Endothelial cell of umbilical vein (primary cell): ENCODE measurements at regions not wholly inside any gene's neighbourhood (a gene's known extent, or its start where the extent isn't known, plus 50 kb on each side); places are given as distances from the start of the nearest gene placed in this dataset.

Experiments used
- BruUV-seq: library from RNA; stranded (reverse); fragments of 400-500 nt; replicated peaks from 2 replicates; lab custom pipeline; 2021; lab: Mats Ljungman, UMichigan
- CTCF ChIA-PET: fragments of 300-600, 350-600 bp; sonication (Branson Sonifier 250); formaldehyde crosslinking; loops from one replicate; lab custom pipeline; 2021; ENCODE audit warnings: antibody characterized with exemption, inconsistent platforms; lab: Charles Lee
- POLR2A ChIA-PET: fragments of 300-600, 350-600 bp; sonication (Branson Sonifier 250); formaldehyde crosslinking; loops from one replicate; lab custom pipeline; 2021; ENCODE audit warnings: antibody characterized with exemption, inconsistent platforms; lab: Charles Lee
- DNase-seq: peaks from one replicate; pipeline ENCODE4 v3.0.0-alpha.2; 2011; ENCODE audit warnings: low read depth, low spot score
- FAIRE-seq: peaks from 2 replicates; lab custom pipeline; 2011; peaks lifted over from hg19 to GRCh38; lab: Jason Lieb, UNC
- H2AFZ ChIP-seq: 2 replicates; pipeline ENCODE4 v1.6.0; 2012; ENCODE audit warnings: low read depth, low read length, control low read depth, inconsistent platforms
- H3K27ac ChIP-seq: 2 replicates; pipeline ENCODE4 v1.5.1; 2011; ENCODE audit warnings: low read depth, mild to moderate bottlenecking, control low read depth, low read length, moderate library complexity; ENCODE audit not compliant: insufficient read depth
- H3K27me3 ChIP-seq, 2 experiments: 2 replicates each; pipeline versions ENCODE4 v1.6.0 to v1.6.1; 2011; ENCODE audit warnings: low read length in 2 of 2, mixed read lengths in 1 of 2; ENCODE audit not compliant: control insufficient read depth in 2 of 2, insufficient read depth in 2 of 2
- H3K36me3 ChIP-seq, 2 experiments: 2 replicates in 1 of 2; 3 replicates in 1 of 2; pipeline ENCODE4 v1.5.1; 2011; ENCODE audit warnings: low read length in 2 of 2, mild to moderate bottlenecking in 1 of 2, moderate library complexity in 1 of 2; ENCODE audit not compliant: control insufficient read depth in 2 of 2, insufficient read depth in 2 of 2; ENCODE audit errors: extremely low read depth in 1 of 2
- H3K4me1 ChIP-seq: 3 replicates; pipeline ENCODE4 v1.5.1; 2011; ENCODE audit warnings: mild to moderate bottlenecking, low read length; ENCODE audit not compliant: control insufficient read depth, insufficient read depth; ENCODE audit errors: extremely low read depth
- H3K4me2 ChIP-seq: 2 replicates; pipeline ENCODE4 v1.6.1; 2011; ENCODE audit warnings: low read length, control low read depth, mixed read lengths; ENCODE audit not compliant: insufficient read depth
- H3K4me3 ChIP-seq, 3 experiments: fragments of 200-600 bp in 1 of 3; sonication (generic), shearing (Covaris generic) in 1 of 3; replicated peaks in 1 of 3; 2 replicates each; pipeline ENCODE4 v1.5.1; 2011 to 2016; ENCODE audit warnings: control low read depth in 3 of 3, low read length in 3 of 3, mild to moderate bottlenecking in 2 of 3, inconsistent platforms in 1 of 3, low read depth in 1 of 3, moderate library complexity in 1 of 3; ENCODE audit not compliant: insufficient read depth in 1 of 3
- H3K79me2 ChIP-seq: 2 replicates; pipeline ENCODE4 v1.6.0; 2012; ENCODE audit warnings: low read length, inconsistent platforms; ENCODE audit not compliant: control insufficient read depth, insufficient read depth
- H3K9ac ChIP-seq: replicated peaks from 2 replicates; pipeline ENCODE3; 2011; ENCODE audit warnings: low read length, control low read depth; ENCODE audit not compliant: insufficient read depth; ENCODE audit errors: extremely low read depth
- H3K9me1 ChIP-seq: replicated peaks from 3 replicates; pipeline ENCODE4 v1.6.0; 2011; ENCODE audit warnings: mild to moderate bottlenecking, low read length; ENCODE audit not compliant: control insufficient read depth, insufficient read depth; ENCODE audit errors: extremely low read depth
- H3K9me3 ChIP-seq: replicated peaks from 2 replicates; pipeline ENCODE4 v1.5.1; 2012; ENCODE audit warnings: low read length, inconsistent platforms; ENCODE audit not compliant: control insufficient read depth, insufficient read depth
- H4K20me1 ChIP-seq: replicated peaks from 2 replicates; pipeline ENCODE3; 2011; ENCODE audit warnings: mild to moderate bottlenecking, low read length; ENCODE audit not compliant: control insufficient read depth, insufficient read depth; ENCODE audit errors: extremely low read depth
- EZH2 ChIP-seq: IDR thresholded peaks from 2 replicates; pipeline ENCODE4 v1.6.1; 2012; ENCODE audit warnings: borderline replicate concordance, low read depth, mild to moderate bottlenecking, moderate library complexity, low read length, inconsistent platforms; ENCODE audit not compliant: severe bottlenecking
- FOS ChIP-seq: IDR thresholded peaks from 2 replicates; pipeline ENCODE4 v1.6.1; 2011; ENCODE audit warnings: mild to moderate bottlenecking, low read length, moderate library complexity, borderline replicate concordance; ENCODE audit not compliant: insufficient read depth
- GATA2 ChIP-seq: IDR thresholded peaks from 2 replicates; pipeline ENCODE4 v1.7.0; 2011; ENCODE audit warnings: low read depth, mild to moderate bottlenecking, moderate library complexity, mixed read lengths, low read length; ENCODE audit not compliant: insufficient read length, insufficient read depth
- JUN ChIP-seq: IDR thresholded peaks from 2 replicates; pipeline ENCODE4 v1.6.1; 2011; ENCODE audit warnings: borderline replicate concordance, low read depth; ENCODE audit not compliant: insufficient read length, insufficient read depth
- MYC ChIP-seq: IDR thresholded peaks from one replicate; pipeline ENCODE4 v1.6.1; 2011; ENCODE audit warnings: mild to moderate bottlenecking, low read depth, low read length
- POLR2A ChIP-seq: IDR thresholded peaks from 2 replicates; pipeline ENCODE4 v1.6.1; 2012; ENCODE audit warnings: low read depth, mild to moderate bottlenecking, control low read depth, low read length
- POLR2AphosphoS5 ChIP-seq: IDR thresholded peaks from 2 replicates; pipeline ENCODE4 v1.6.1; 2012; ENCODE audit warnings: low read depth, mild to moderate bottlenecking, control low read depth, low read length, moderate library complexity; ENCODE audit not compliant: insufficient read depth
- dilution Hi-C: fragments of 300-500 bp; cut with MboI; formaldehyde crosslinking; loops from one replicate; pipeline ENCODE4 v1.15.0; 2019; ENCODE audit warnings: low sequenced_read_pairs; ENCODE audit not compliant: extremely low pct_ligation_motif_present
- intact Hi-C: fragments of 100-400 bp; cut with micrococcal nuclease; formaldehyde crosslinking; loops from one replicate; pipeline ENCODE4 v1.10.0; 2022
- TF ChIP-seq, protein P1 (sequence below): IDR thresholded peaks from 2 replicates; pipeline ENCODE4 v1.6.1; 2011; ENCODE audit not compliant: insufficient read depth, insufficient read length
- TF ChIP-seq, protein P2 (sequence below), 2 donors: IDR thresholded peaks; 1 replicate in 1 of 2; 2 replicates in 1 of 2; pipeline ENCODE4 v1.5.1; 2011; ENCODE audit warnings: low read length in 2 of 2, mild to moderate bottlenecking in 2 of 2, moderate library complexity in 2 of 2, control low read depth in 1 of 2, inconsistent platforms in 1 of 2, low read depth in 1 of 2; ENCODE audit not compliant: insufficient read depth in 1 of 2; ENCODE audit errors: extremely low read depth in 1 of 2

DNA sequence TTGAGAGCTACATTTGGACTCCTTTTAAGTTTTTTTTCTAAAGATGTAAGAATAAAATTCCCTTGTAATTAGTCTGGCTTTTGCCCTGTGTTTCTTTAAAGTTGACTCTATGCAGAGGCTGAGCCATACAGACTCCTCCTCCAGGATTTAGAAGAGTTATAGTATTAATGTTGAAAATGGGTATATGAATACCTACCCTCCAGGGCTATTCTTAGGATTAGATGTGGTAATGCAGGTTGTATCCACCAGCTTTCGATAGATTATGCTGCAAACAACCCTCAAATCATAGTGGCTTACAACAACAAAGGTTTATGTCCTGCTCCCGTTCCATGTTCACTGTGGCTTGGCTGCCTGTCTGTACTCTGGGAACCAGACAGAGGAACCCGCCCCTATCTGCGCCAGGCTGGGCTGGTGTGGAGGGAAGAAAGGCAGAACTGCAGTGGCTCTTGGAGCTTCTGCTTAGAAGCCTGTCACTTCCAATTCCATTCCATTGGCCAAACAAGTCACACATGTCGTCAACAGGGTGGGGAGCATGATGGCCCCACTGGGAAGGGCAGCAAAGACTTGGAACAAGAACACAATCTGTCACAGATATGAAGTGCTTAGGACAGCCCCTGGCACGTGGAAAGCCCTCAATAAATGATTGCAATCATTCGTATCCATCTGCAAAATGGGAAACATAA is 290.8 kb downstream of the FOXO1 start:
- no peaks in the 10 kb centered on the region for H3K27me3 ChIP-seq
- H3K4me3 ChIP-seq = no peak overlapping the region
- H3K4me2 ChIP-seq = no peak overlapping the region
- TF ChIP-seq GATA2 = no peak
- TF ChIP-seq POLR2AphosphoS5 = no peak
- no peaks in the 10 kb centered on the region for H4K20me1 ChIP-seq
- intact Hi-C loops = no loop called here
- dilution Hi-C loops = no loop called here
- no peaks in the 10 kb centered on the region for H3K9me3 ChIP-seq
- no peaks in the 10 kb centered on the region for H3K4me1 ChIP-seq
- no peak for FAIRE-seq
- ChIA-PET CTCF (interaction anchor here (1.0 kb wide), 1 partner anchor 11 kb away, joined by 3 read pairs; no protein-coding TSS in a partner anchor), POLR2A (no interaction called here)
- no peaks in the 10 kb centered on the region for H3K9me1 ChIP-seq
- H3K27ac ChIP-seq = no peak overlapping the region
- H3K79me2 ChIP-seq = no peaks in the 10 kb centered on the region
- no peaks in the 10 kb centered on the region for H3K36me3 ChIP-seq
- H2AFZ ChIP-seq = no peak overlapping the region
- no peak for DNase-seq
- BruUV-seq = no TSS peak
- H3K9ac ChIP-seq = no peak overlapping the region

DNA sequence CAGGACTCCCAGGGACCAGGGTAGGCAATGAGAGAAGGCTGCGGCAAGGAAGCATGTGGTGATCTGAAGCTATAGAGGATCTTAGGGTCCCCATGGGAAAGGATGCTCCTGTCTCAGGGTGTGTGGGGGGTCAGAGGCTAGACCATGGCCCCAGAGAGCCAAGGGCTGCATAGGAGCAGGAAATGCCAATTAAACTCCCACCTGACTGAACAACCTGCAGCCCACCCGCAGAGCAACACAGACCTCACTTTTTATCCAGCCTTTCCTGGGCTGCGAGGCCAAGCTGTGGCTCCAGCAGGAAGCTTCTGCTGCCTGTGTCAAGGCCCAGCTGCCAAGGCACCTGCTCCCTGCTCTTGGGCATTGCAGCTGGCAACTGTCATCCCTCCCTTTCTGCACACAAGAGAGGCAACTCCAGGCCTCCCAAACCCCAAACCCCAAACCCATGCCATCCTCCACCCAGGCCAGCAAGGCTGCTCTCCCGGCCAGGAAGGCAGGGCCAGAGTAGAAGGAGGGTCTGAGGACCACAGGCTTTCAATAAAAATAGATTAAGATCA is 290.1 kb downstream of the FOXO1 start:
- no peaks in the 10 kb centered on the region for H3K36me3 ChIP-seq
- no peak for FAIRE-seq
- TF ChIP-seq, protein P1, sequence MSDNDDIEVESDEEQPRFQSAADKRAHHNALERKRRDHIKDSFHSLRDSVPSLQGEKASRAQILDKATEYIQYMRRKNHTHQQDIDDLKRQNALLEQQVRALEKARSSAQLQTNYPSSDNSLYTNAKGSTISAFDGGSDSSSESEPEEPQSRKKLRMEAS = no peak
- TF ChIP-seq FOS (no peak), MYC (no peak), EZH2 (no peak), JUN (no peak), POLR2A (no peak)
- TF ChIP-seq, protein P2, sequence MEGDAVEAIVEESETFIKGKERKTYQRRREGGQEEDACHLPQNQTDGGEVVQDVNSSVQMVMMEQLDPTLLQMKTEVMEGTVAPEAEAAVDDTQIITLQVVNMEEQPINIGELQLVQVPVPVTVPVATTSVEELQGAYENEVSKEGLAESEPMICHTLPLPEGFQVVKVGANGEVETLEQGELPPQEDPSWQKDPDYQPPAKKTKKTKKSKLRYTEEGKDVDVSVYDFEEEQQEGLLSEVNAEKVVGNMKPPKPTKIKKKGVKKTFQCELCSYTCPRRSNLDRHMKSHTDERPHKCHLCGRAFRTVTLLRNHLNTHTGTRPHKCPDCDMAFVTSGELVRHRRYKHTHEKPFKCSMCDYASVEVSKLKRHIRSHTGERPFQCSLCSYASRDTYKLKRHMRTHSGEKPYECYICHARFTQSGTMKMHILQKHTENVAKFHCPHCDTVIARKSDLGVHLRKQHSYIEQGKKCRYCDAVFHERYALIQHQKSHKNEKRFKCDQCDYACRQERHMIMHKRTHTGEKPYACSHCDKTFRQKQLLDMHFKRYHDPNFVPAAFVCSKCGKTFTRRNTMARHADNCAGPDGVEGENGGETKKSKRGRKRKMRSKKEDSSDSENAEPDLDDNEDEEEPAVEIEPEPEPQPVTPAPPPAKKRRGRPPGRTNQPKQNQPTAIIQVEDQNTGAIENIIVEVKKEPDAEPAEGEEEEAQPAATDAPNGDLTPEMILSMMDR (IDR thresholded peaks at IDR 0.05; ENCODE audit: extremely low read depth in 1 of 2, insufficient read depth in 1 of 2, low read depth in 1 of 2, low read length in 2 of 2) = no peak
- dilution Hi-C loops (no loop called here), intact Hi-C loops (no loop called here)
- H3K27me3 ChIP-seq = no peaks in the 10 kb centered on the region
- no peaks in the 10 kb centered on the region for H4K20me1 ChIP-seq
- H3K27ac ChIP-seq = no peak overlapping the region
- H3K79me2 ChIP-seq = no peaks in the 10 kb centered on the region
- no peaks in the 10 kb centered on the region for H3K4me1 ChIP-seq
- H2AFZ ChIP-seq = no peak overlapping the region
- CTCF ChIA-PET = interaction anchor here (0.6 kb wide), 1 partner anchor 30 kb away, joined by 3 read pairs; no protein-coding TSS in a partner anchor
- no peak for DNase-seq
- POLR2A ChIA-PET = no interaction called here
- H3K9me3 ChIP-seq = no peaks in the 10 kb centered on the region
- no peaks in the 10 kb centered on the region for H3K9me1 ChIP-seq
- BruUV-seq = no TSS peak
- no peak overlapping the region for H3K4me3 ChIP-seq
- no peak overlapping the region for H3K9ac ChIP-seq
- H3K4me2 ChIP-seq = no peak overlapping the region
